DMS79 (cell line): ENCODE measurements at regions not wholly inside any gene's neighbourhood (a gene's known extent, or its start where the extent isn't known, plus 50 kb on each side); places are given as distances from the start of the nearest gene placed in this dataset.
A peak's percentile ranks its signal among the peaks of the same experiment; 100 is the strongest.
"Not testable (repeated sequence)": the region's sequence is repeated elsewhere in the genome, so short reads cannot be mapped to it uniquely, and the experiment has no call there.

Experiments used
- DNase-seq: peaks from one replicate; lab custom pipeline; 2025; lab: John Stamatoyannopoulos, UW

- no peak for DNase-seq
Observed at GRCh38 chr2:8550937-8551621, 130.8 kb upstream of the ID2 start.

DNA sequence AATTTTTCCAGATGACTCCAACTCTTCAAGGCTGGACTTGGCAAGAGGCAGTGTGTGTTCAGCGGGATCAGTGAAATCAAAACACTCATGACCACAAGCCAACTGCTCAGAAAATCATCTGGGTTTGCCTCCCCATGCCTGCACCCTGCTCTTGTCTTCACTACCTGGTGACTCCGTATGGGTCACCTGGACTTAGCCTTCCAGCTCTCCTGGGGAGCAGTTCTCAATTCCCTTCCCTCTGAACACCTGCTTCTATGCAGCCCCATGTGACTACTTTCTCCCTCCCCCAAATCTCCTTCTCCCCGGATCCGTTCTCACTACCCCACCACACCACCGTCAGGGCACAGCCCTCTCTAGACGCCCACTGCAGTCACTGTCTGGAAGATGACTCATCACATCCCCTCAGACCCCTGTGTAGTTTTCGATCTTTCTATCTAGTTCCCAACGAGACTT lies 130.2 kb upstream of the ID2 start:
- no peak for DNase-seq

GRCh38 chr2:8552293-8552801 lies 129.5 kb upstream of the ID2 start:
- DNase-seq: no peak

DNA sequence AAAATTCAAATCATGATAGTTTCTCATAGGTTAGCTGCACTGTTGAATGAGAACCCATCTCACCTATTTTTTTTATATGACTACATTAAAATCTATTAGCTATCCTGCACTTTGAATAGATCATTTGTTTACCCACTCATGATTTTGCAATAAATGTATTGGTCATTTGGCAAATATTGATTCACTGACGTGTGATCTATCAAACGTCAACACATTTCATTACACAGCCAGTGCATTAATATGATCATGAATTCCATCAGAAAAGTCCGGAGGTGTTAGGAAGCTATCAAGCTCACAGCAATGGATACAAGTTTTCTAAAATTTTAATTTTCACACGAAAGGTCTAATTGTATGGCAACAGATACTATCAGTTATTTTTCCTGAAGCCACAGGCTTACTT lies 128.2 kb upstream of the ID2 start:
- DNase-seq: no peak

DNA sequence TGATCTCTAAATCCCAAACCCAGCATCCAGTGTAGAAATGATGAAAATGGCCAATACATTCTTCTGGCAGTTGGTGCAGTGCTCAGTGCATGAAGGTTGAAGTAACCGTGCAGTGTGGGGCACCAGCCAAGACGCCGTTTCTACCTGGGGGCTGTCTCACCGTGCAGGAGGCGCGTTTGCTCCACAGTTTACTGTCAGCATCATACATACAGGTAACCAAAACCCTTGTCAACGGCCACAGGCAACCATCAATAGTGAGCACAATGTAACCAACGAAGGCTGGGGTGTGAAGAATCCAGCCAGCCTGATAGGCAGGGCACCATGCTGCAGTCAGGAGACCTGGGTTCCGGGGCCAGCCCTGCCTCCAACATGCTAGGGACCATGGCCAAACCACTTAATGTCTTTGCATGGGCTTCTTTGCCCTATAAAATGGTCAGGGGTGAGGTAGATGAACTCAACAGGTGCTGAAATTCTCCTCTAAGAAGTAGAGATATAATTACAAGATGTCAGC lies 127.5 kb upstream of the ID2 start:
- no peak for DNase-seq

- no peak for DNase-seq
Observed at GRCh38 chr2:8555543-8555942, 126.3 kb upstream of the ID2 start.

GRCh38 chr2:8558096-8558495 lies 123.8 kb upstream of the ID2 start:
- no peak for DNase-seq

- DNase-seq: no peak
Observed at GRCh38 chr2:8558956-8559355, 122.9 kb upstream of the ID2 start.

GRCh38 chr2:8559805-8560204 lies 122.1 kb upstream of the ID2 start:
- no peak for DNase-seq

- DNase-seq: not testable (repeated sequence)
Observed at GRCh38 chr2:8561692-8562091, 120.2 kb upstream of the ID2 start.

DNA sequence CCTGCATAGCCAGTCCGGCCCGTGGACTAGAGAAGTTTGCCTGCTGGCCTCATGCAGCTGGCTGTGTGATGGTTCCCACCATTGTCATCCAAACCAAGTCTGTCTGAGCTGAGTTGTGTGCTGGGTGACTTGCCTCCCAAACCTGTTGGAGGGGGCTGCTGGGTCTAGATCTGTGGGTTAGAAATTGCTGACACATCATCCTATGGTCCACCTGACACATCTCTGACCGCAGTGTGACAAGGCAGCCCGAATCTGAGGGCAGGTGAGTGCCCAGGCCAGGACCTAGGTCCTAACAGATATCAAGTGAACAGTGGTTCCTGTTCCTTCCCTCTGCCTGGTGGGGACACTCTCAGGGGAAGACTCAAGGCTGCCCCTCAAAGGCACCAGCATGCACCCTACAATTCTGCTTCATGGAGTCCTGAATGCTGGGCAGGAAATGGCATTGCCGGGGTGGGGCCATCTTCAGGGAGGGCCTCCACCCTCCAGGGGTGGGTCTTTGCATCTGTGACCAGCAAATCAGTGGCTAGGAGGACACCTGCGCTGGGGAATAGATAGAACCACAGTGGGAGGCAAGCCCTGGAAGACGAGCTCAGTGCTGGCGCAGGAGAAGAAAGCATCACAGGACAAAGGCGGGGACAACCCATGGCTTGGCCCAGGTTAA lies 117.9 kb upstream of the ID2 start:
- no peak for DNase-seq

GRCh38 chr2:8564475-8564874 lies 117.4 kb upstream of the ID2 start:
- DNase-seq: no peak

- DNase-seq: no peak
Observed at GRCh38 chr2:8565399-8566154, 116.3 kb upstream of the ID2 start.

DNA sequence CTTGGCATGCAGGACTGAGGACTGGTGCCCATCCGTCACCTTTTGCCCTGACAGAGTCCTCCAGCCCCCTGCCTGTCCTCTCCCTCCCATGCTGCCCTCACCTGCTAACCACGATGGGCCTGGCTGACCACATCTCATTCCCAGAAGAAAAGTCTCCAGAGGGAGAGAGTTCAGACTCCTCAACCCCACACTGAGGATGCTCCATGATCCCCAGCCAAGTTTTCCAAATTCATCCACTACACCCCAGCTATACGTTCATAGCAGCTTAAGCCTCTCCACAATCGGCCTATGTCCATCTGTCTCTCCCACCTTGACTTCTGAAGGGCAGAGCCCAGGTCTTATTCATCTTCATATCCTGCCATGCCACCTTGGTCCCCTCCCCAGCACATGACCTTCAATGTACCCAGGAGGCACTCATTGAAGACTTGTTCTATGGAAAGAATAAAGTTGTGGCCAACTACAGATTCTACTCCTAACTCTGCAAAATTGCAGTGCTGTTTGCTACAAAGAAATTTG lies 115.6 kb upstream of the ID2 start:
- no peak for DNase-seq

DNA sequence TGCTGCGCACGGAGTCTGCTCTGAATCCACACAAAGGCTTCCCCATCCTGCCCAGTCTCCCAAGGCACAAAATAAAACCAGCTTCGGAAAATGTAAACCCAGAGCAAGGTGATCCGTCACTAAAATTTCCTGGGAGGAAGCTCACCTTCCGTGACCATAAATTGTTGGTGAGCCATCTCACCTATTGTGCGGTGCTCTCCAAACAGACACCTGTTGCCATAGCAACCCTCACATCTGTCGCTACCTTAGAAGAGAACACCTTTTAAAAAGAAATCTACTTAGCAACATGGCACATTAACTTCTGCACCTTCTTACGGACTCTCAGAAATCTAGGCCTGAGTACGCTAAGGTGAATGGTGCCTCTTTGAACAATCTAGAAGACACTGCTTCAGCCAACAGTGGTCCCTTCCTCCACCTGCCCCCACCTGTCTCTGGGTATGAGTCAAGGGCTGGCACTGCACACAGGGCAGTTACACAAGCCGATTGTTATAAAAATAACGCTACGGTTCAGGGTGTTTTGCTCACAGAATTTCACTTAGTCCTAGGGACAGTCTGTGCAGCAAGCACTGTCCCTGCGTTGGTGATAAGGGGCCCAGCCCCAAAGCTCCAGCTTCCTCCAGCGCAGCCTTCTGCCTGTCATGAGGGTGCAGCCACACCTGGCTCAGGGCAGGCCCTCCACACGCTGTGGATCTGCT lies 114.9 kb upstream of the ID2 start:
- peak; percentile 54 for DNase-seq

- no peak for DNase-seq
Observed at GRCh38 chr2:8567469-8568260, 114.2 kb upstream of the ID2 start.

DNA sequence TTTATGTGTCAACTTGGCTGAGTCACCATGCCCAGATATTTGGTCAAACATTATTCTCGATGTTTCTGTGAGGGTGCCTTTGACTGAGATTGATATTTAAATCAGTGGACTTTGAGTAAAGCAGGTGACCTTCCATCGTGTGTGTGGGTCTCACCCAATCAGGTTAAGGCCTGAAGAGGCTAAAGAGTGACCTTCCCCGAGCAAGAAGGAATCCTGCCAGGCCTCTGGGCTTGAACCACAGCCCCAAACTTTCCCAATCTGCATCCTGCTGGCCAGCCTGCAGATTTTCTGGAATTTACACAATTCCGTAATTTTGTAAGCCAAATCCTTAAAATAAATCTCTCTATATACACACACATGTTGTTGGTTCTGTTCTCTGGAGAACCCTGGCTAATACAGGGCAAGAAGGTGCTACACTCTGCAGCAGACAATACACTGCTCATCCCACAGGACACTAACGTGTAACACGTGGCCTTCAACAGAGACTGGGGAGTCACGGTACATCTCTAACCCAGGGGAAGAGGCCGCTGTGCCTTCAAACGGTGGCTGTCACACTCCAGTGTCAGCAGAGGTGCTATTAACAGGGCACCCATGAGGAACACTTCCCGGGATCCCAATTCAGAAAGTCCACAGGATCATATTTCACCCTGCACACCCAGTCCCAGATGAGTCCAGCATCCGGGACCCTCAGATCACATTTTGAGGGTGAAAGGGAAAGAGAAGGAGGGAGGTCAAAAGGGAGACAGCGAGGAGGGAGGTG lies 113.1 kb upstream of the ID2 start:
- no peak for DNase-seq

DNA sequence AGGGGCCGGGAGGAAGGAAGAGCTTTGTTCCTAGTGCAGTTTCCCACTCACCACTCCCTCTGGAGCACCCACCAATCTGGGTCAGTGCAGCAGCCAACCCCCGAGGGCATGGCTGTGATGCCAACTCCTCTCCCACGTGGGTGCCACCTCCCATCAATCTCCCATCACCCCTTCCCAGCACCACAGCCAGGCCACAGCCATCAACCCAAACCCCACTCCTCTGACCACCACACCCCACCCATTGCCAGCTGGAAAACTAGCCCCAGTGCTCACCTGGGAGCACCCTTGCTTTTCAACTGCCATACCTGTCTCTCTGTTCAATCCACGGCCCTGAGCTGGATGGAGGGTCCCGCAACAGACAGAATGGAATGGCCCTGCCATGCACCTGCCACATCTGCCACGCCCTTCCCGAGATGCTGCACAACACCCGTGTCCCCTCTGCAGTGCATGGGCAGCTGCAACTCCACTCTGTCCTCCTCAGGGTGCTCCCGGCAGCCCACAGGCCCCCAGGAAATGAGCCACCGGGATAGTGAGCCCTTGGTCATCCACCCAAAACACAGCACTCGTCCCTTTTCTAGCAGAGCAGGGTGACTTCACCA lies 112.4 kb upstream of the ID2 start:
- DNase-seq: no peak

GRCh38 chr2:8570637-8571036 lies 111.2 kb upstream of the ID2 start:
- no peak for DNase-seq

DNA sequence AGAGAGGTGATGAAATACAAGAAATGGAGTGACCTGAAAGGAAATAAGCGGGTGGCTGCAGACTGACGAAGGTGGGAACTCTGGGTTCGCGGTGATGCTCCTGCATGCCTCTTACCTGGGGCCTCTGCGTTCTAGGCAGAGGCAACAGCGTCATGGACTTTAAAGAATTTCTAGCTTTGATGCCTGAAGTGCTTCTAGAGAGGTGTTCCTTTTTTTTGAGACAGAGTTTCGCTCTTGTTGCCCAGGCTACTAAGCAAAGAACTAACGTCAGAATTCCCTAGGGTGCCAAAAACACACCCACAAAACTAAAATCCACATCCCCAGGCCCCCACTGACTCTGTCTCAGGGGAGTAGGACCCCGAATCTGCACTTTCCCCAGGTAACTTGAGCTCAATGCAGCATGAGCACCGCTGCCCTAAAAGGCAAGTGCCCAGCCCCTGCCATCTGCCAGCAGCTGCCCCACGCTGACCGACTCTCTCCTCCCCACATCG lies 110.5 kb upstream of the ID2 start:
- DNase-seq: no peak
